ENCODE measurements at regions not wholly inside any gene's neighbourhood (a gene's known extent, or its start where the extent isn't known, plus 50 kb on each side); places are given as distances from the start of the nearest gene placed in this dataset.

DNA sequence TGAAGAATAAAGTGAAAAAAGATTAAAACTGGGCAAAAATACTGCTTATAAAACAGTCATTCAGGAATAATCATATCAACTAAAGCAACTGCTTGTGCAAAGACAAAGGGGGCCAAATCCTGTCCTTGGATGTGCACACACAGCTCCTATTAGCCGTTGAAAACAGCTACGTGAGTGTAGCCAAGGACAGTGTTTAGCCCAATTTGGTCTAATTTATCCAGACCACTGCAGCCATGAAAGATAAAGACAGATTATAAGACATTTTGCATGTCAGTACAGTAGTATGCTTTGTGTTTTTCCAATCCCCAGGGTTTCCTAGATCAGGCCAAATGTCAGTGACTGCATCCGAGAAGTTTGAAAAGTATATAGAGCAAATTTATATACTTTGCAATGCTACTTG is 146.3 kb upstream of the PKN2 start:
- Histone ChIP-seq H3K79me2 (ENCODE audit: insufficient read depth, low read length) (no peaks in the 10 kb centered on the region), H3K27me3 (ENCODE audit: control insufficient read depth in 2 of 2, insufficient read depth in 2 of 2, low read length in 2 of 2) (no peaks in the 10 kb centered on the region), H3K27ac (ENCODE audit: low read depth in 1 of 2, low read length in 2 of 2) (no peak overlapping the region), H3K4me3 (replicated peaks in 1 of 3; ENCODE audit: low read depth in 2 of 3, low read length in 3 of 3) (no peak overlapping the region), H3K4me1 (ENCODE audit: control insufficient read depth in 1 of 2, insufficient read depth in 2 of 2, low read length in 2 of 2) (no peaks in the 10 kb centered on the region), H3K9ac (ENCODE audit: insufficient read depth, low read length, poor library complexity, severe bottlenecking) (no peak overlapping the region), H4K20me1 (ENCODE audit: insufficient read depth, low read length) (no peaks in the 10 kb centered on the region), H2AFZ (ENCODE audit: insufficient read depth, low read depth, low read length, poor library complexity, severe bottlenecking) (no peak overlapping the region), H3K9me3 (replicated peaks in 1 of 2; ENCODE audit: control insufficient read depth in 1 of 2, insufficient read depth in 1 of 2, low read length in 2 of 2) (no peaks in the 10 kb centered on the region), H3K4me2 (replicated peaks; ENCODE audit: extremely low read depth, low read length, poor library complexity, severe bottlenecking) (no peak overlapping the region), H3K36me3 (replicated peaks in 1 of 2; ENCODE audit: control insufficient read depth in 1 of 2, insufficient read depth in 2 of 2, low read length in 2 of 2) (no peaks in the 10 kb centered on the region)
- Mint-ChIP-seq H3K27me3 (ENCODE audit: low read depth in 3 of 3) (peaks cover 0 to 2% (median 2%) of the 10 kb centered on the region in 3 donors), H3K36me3 (no peaks in the 10 kb centered on the region), H3K9me3 (no peaks in the 10 kb centered on the region), H3K27ac (no peak overlapping the region), H3K4me3 (no peak overlapping the region), H3K4me1 (no peaks in the 10 kb centered on the region)
- WGBS (ENCODE audit: insufficient coverage) = 100% methylated on average over 2 of the region's 3 CpGs
- intact Hi-C loops (cut with micrococcal nuclease) = no loop called here
- no peak for DNase-seq
- TF ChIP-seq, protein P1, sequence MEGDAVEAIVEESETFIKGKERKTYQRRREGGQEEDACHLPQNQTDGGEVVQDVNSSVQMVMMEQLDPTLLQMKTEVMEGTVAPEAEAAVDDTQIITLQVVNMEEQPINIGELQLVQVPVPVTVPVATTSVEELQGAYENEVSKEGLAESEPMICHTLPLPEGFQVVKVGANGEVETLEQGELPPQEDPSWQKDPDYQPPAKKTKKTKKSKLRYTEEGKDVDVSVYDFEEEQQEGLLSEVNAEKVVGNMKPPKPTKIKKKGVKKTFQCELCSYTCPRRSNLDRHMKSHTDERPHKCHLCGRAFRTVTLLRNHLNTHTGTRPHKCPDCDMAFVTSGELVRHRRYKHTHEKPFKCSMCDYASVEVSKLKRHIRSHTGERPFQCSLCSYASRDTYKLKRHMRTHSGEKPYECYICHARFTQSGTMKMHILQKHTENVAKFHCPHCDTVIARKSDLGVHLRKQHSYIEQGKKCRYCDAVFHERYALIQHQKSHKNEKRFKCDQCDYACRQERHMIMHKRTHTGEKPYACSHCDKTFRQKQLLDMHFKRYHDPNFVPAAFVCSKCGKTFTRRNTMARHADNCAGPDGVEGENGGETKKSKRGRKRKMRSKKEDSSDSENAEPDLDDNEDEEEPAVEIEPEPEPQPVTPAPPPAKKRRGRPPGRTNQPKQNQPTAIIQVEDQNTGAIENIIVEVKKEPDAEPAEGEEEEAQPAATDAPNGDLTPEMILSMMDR (IDR thresholded peaks at IDR 0.05) = no peak

GRCh38 chr1:88538222-88538899 is 145.7 kb upstream of the PKN2 start:
- Mint-ChIP-seq H3K4me3 (no peak overlapping the region), H3K36me3 (no peaks in the 10 kb centered on the region), H3K27me3 (ENCODE audit: low read depth in 3 of 3) (peaks cover 0 to 3% (median 2%) of the 10 kb centered on the region in 3 donors), H3K4me1 (no peaks in the 10 kb centered on the region), H3K27ac (no peak overlapping the region), H3K9me3 (peaks cover 0 to under 1% (median 0%) of the 10 kb centered on the region in 7 donors)
- H3K9me3 ChIP-seq (replicated peaks in 1 of 2; ENCODE audit: control insufficient read depth in 1 of 2, insufficient read depth in 1 of 2, low read length in 2 of 2) = no peaks in the 10 kb centered on the region
- H4K20me1 ChIP-seq (ENCODE audit: insufficient read depth, low read length) = no peaks in the 10 kb centered on the region
- TF ChIP-seq, protein P1 (IDR thresholded peaks at IDR 0.05) = no peak
- intact Hi-C loops (cut with micrococcal nuclease) = no loop called here
- H3K4me2 ChIP-seq (replicated peaks; ENCODE audit: extremely low read depth, low read length, poor library complexity, severe bottlenecking) = no peak overlapping the region
- no peaks in the 10 kb centered on the region for H3K36me3 ChIP-seq (replicated peaks in 1 of 2; ENCODE audit: control insufficient read depth in 1 of 2, insufficient read depth in 2 of 2, low read length in 2 of 2)
- no peak overlapping the region for H3K4me3 ChIP-seq (replicated peaks in 1 of 3; ENCODE audit: low read depth in 2 of 3, low read length in 3 of 3)
- no peak overlapping the region for H3K9ac ChIP-seq (ENCODE audit: insufficient read depth, low read length, poor library complexity, severe bottlenecking)
- no peak for DNase-seq
- H3K4me1 ChIP-seq (ENCODE audit: control insufficient read depth in 1 of 2, insufficient read depth in 2 of 2, low read length in 2 of 2) = no peaks in the 10 kb centered on the region
- no CpG with 5 or more reads among the region's 2 CpGs for WGBS (ENCODE audit: insufficient coverage)
- H2AFZ ChIP-seq (ENCODE audit: insufficient read depth, low read depth, low read length, poor library complexity, severe bottlenecking) = no peak overlapping the region
- H3K27ac ChIP-seq (ENCODE audit: low read depth in 1 of 2, low read length in 2 of 2) = no peak overlapping the region
- no peaks in the 10 kb centered on the region for H3K79me2 ChIP-seq (ENCODE audit: insufficient read depth, low read length)
- H3K27me3 ChIP-seq (ENCODE audit: control insufficient read depth in 2 of 2, insufficient read depth in 2 of 2, low read length in 2 of 2) = no peaks in the 10 kb centered on the region

Data from CD14-positive monocyte (primary cell).